Skin epidermis (tissue), 12 donors: ENCODE measurements at regions not wholly inside any gene's neighbourhood (a gene's known extent, or its start where the extent isn't known, plus 50 kb on each side); places are given as distances from the start of the nearest gene placed in this dataset.
"Not testable (repeated sequence)": the region's sequence is repeated elsewhere in the genome, so short reads cannot be mapped to it uniquely, and the experiment has no call there.

Source experiments
- H3K27ac ChIP-seq, 21 experiments: fragments of 200-600 bp; sonication (generic) in 11 of 21; one replicate each; pipeline ENCODE4 v1.5.0; 2020; ENCODE audit warnings: mild to moderate bottlenecking in 3 of 21, inconsistent platforms in 2 of 21, moderate library complexity in 2 of 21
- H3K4me3 ChIP-seq, 7 experiments: fragments of 200-600 bp; sonication (generic) in 2 of 7; one replicate each; pipeline ENCODE4 v1.5.0; 2020; ENCODE audit warnings: inconsistent platforms in 2 of 7, mild to moderate bottlenecking in 2 of 7, moderate library complexity in 1 of 7

- no peak overlapping the region for H3K4me3 ChIP-seq
- no peak overlapping the region for H3K27ac ChIP-seq
These were observed 344.5 kb downstream of the PRR16 start for GRCh38 chr5:120808606-120809005.

GRCh38 chr5:120813551-120813950 lies 349.5 kb downstream of the PRR16 start:
- Histone ChIP-seq H3K27ac (no peak overlapping the region), H3K4me3 (no peak overlapping the region)

GRCh38 chr5:120817044-120817985 lies 353.2 kb downstream of the PRR16 start:
- no peak overlapping the region for H3K4me3 ChIP-seq

GRCh38 chr5:120818128-120818527 lies 354.0 kb downstream of the PRR16 start:
- H3K4me3 ChIP-seq: no peak overlapping the region
- no peak overlapping the region for H3K27ac ChIP-seq

More at GRCh38 chr5:120817044-120817985, 353.2 kb downstream of the PRR16 start:
- no peak overlapping the region for H3K27ac ChIP-seq

GRCh38 chr5:120823328-120823727 lies 359.2 kb downstream of the PRR16 start:
- Histone ChIP-seq H3K27ac (no peak overlapping the region), H3K4me3 (no peak overlapping the region)

GRCh38 chr5:120831646-120832045 lies 367.5 kb downstream of the PRR16 start:
- not testable (repeated sequence) for H3K4me3 ChIP-seq, H3K27ac ChIP-seq

- Histone ChIP-seq H3K27ac (no peak overlapping the region), H3K4me3 (no peak overlapping the region)
These were observed 377.7 kb downstream of the PRR16 start for GRCh38 chr5:120841830-120842229.

- H3K4me3 ChIP-seq: no peak overlapping the region
- H3K27ac ChIP-seq: no peak overlapping the region
These were observed 379.4 kb downstream of the PRR16 start for GRCh38 chr5:120843390-120843980.

GRCh38 chr5:120848883-120849282 lies 384.8 kb downstream of the PRR16 start:
- H3K27ac ChIP-seq: no peak overlapping the region
- no peak overlapping the region for H3K4me3 ChIP-seq

GRCh38 chr5:120852222-120852860 lies 388.2 kb downstream of the PRR16 start:
- Histone ChIP-seq H3K27ac (no peak overlapping the region), H3K4me3 (no peak overlapping the region)

- H3K4me3 ChIP-seq: no peak overlapping the region
- no peak overlapping the region for H3K27ac ChIP-seq
These were observed 402.9 kb downstream of the PRR16 start for GRCh38 chr5:120866997-120867396.

GRCh38 chr5:120869831-120870230 lies 405.7 kb downstream of the PRR16 start:
- H3K27ac ChIP-seq: no peak overlapping the region
- no peak overlapping the region for H3K4me3 ChIP-seq

- Histone ChIP-seq H3K27ac (no peak overlapping the region), H3K4me3 (no peak overlapping the region)
These were observed 408.2 kb downstream of the PRR16 start for GRCh38 chr5:120872297-120872696.

GRCh38 chr5:120873083-120873482 lies 409.0 kb downstream of the PRR16 start:
- Histone ChIP-seq H3K27ac (peak overlapping the region in 1 of 21 experiments; percentile 3), H3K4me3 (no peak overlapping the region)

GRCh38 chr5:120874081-120874862 lies 410.2 kb downstream of the PRR16 start:
- Histone ChIP-seq H3K27ac (no peak overlapping the region), H3K4me3 (no peak overlapping the region)

- Histone ChIP-seq H3K27ac (no peak overlapping the region), H3K4me3 (no peak overlapping the region)
These were observed 418.1 kb downstream of the PRR16 start for GRCh38 chr5:120882038-120882775.

GRCh38 chr5:120886351-120886860 lies 422.3 kb downstream of the PRR16 start:
- Histone ChIP-seq H3K4me3 (no peak overlapping the region), H3K27ac (no peak overlapping the region)

- Histone ChIP-seq H3K4me3 (no peak overlapping the region), H3K27ac (no peak overlapping the region)
These were observed 431.6 kb downstream of the PRR16 start for GRCh38 chr5:120895660-120896059.

- Histone ChIP-seq H3K27ac (no peak overlapping the region), H3K4me3 (no peak overlapping the region)
These were observed 437.1 kb downstream of the PRR16 start for GRCh38 chr5:120901199-120901598.
